ENCODE measurements at regions not wholly inside any gene's neighbourhood (a gene's known extent, or its start where the extent isn't known, plus 50 kb on each side); places are given as distances from the start of the nearest gene placed in this dataset.
"Not testable (repeated sequence)": the region's sequence is repeated elsewhere in the genome, so short reads cannot be mapped to it uniquely, and the experiment has no call there.

GRCh38 chr21:38912102-38912629 is 106.4 kb downstream of the ETS2 start:
- no peak for DNase-seq (ENCODE audit: low read depth)

GRCh38 chr21:38911484-38912101 is 105.9 kb downstream of the ETS2 start:
- DNase-seq (ENCODE audit: low read depth): no peak

GRCh38 chr21:38910390-38911067 is 104.8 kb downstream of the ETS2 start:
- DNase-seq (ENCODE audit: low read depth): no peak

GRCh38 chr21:38909929-38910328 is 104.2 kb downstream of the ETS2 start:
- no peak for DNase-seq (ENCODE audit: low read depth)

GRCh38 chr21:38909109-38909508 is 103.4 kb downstream of the ETS2 start:
- no peak for DNase-seq (ENCODE audit: low read depth)

GRCh38 chr21:38908537-38908936 is 102.8 kb downstream of the ETS2 start:
- DNase-seq (ENCODE audit: low read depth): no peak

GRCh38 chr21:38905752-38906151 is 100.0 kb downstream of the ETS2 start:
- DNase-seq (ENCODE audit: low read depth): no peak

- DNase-seq (ENCODE audit: low read depth): no peak
These were observed 99.6 kb downstream of the ETS2 start for GRCh38 chr21:38905328-38905727.

GRCh38 chr21:38903690-38904139 is 98.0 kb downstream of the ETS2 start:
- DNase-seq (ENCODE audit: low read depth): peak; percentile 59

- DNase-seq (ENCODE audit: low read depth): no peak
These were observed 97.1 kb downstream of the ETS2 start for GRCh38 chr21:38902608-38903445.

- no peak for DNase-seq (ENCODE audit: low read depth)
These were observed 94.8 kb downstream of the ETS2 start for GRCh38 chr21:38900499-38900898.

GRCh38 chr21:38899985-38900384 is 94.3 kb downstream of the ETS2 start:
- not testable (repeated sequence) for DNase-seq (ENCODE audit: low read depth)

GRCh38 chr21:38899277-38899947 is 93.7 kb downstream of the ETS2 start:
- DNase-seq (ENCODE audit: low read depth): no peak

- DNase-seq (ENCODE audit: low read depth): no peak
These were observed 92.8 kb downstream of the ETS2 start for GRCh38 chr21:38898422-38899096.

GRCh38 chr21:38897532-38898421 is 92.0 kb downstream of the ETS2 start:
- no peak for DNase-seq (ENCODE audit: low read depth)

GRCh38 chr21:38894899-38895298 is 89.2 kb downstream of the ETS2 start:
- no peak for DNase-seq (ENCODE audit: low read depth)

GRCh38 chr21:38888991-38889561 is 83.3 kb downstream of the ETS2 start:
- DNase-seq (ENCODE audit: low read depth): peak; percentile 61

GRCh38 chr21:38887749-38888148 is 82.0 kb downstream of the ETS2 start:
- DNase-seq (ENCODE audit: low read depth): no peak

- DNase-seq (ENCODE audit: low read depth): no peak
These were observed 81.4 kb downstream of the ETS2 start for GRCh38 chr21:38887062-38887686.

GRCh38 chr21:38885909-38886308 is 80.2 kb downstream of the ETS2 start:
- no peak for DNase-seq (ENCODE audit: low read depth)
